ENCODE measurements at regions not wholly inside any gene's neighbourhood (a gene's known extent, or its start where the extent isn't known, plus 50 kb on each side); places are given as distances from the start of the nearest gene placed in this dataset.

DNA sequence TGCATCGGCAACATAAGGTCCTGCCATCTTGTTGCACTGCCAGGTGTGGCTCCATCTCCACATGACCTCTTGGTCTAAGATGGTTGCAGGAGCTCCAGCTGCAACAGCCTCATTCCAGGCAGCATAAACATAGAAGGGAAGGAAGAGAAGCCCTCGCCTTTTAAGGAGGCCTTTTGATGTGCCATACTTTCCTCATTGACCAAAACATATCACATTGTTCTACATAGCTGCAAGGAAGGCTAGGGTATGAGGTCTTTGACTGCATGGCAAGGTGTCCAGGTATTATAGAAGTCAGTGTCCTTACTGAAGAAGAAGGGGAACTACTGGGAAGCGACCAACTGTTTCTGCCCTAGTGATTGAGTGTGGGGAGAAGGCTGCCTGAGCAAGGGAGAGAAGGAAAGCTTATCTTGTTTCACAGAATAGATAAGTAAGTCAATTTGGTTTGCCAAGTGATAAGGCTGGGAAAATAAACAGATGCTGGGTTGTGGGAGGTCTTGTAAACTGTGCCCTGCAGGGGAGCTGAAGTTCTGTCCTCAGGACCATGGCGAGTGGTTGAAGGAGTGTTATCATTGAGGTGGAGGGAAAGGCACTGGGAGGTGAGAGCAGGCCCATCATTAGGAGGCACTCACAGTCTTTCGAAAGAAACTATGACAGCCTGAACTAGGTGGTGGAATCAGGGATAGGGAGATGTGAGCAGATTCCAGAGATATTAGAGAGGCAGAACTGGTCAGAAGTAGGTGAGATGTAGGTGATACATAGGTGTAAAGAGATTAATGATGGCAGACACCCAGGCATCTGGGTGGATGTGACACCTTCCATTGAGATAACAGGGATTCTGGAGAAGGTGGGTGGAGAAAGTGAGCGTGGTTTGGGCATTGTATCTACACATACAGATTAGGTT, 93.8 kb upstream of the IGF1R start:
- H3K4me3 ChIP-seq (ENCODE audit: low read length) = no peak overlapping the region
- TF ChIP-seq, protein P1, sequence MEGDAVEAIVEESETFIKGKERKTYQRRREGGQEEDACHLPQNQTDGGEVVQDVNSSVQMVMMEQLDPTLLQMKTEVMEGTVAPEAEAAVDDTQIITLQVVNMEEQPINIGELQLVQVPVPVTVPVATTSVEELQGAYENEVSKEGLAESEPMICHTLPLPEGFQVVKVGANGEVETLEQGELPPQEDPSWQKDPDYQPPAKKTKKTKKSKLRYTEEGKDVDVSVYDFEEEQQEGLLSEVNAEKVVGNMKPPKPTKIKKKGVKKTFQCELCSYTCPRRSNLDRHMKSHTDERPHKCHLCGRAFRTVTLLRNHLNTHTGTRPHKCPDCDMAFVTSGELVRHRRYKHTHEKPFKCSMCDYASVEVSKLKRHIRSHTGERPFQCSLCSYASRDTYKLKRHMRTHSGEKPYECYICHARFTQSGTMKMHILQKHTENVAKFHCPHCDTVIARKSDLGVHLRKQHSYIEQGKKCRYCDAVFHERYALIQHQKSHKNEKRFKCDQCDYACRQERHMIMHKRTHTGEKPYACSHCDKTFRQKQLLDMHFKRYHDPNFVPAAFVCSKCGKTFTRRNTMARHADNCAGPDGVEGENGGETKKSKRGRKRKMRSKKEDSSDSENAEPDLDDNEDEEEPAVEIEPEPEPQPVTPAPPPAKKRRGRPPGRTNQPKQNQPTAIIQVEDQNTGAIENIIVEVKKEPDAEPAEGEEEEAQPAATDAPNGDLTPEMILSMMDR (conservative IDR thresholded peaks at IDR 0.05; ENCODE audit: low read depth, low read length) = no peak
- DNase-seq (ENCODE audit: low read depth) = no peak

DNA sequence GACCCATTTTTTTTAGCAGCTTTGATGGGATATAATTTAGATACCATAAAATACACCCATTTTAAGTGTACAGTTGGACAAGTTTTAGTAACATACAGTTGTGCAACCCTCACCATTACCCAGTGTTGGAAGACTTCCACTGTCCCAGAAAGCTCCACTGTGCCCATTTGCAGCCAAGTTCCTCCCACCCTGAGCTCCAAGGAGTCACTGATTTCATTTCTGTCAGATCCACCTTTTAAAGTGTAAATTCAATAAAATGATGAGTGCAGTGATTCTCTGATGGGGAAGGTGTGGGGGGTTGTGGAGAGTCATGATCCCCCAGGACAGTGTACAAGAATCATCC, 93.2 kb upstream of the IGF1R start:
- DNase-seq (ENCODE audit: low read depth) = no peak
- H3K4me3 ChIP-seq (ENCODE audit: low read length) = no peak overlapping the region
- TF ChIP-seq, protein P1 (conservative IDR thresholded peaks at IDR 0.05; ENCODE audit: low read depth, low read length) = no peak

DNA sequence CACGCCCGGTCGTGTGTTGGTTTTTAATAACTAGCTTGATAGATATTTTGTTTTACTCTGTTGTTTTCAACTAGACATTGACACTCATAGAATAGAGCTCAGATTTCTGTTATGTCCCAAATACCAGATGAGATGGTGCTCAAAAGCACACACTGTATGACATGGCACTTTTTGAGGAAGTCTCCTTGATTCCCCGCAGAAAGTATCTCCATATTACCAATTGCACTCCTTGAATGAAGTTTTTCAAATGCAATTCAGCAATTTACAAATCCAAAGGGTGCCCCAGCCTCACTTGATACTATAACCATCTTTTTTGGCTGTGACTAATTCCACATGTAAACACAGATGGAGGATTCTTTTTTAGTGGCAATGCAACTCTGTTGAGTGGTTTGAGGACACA, 92.0 kb upstream of the IGF1R start:
- TF ChIP-seq, protein P1 (conservative IDR thresholded peaks at IDR 0.05; ENCODE audit: low read depth, low read length) = no peak
- H3K4me3 ChIP-seq (ENCODE audit: low read length) = no peak overlapping the region
- DNase-seq (ENCODE audit: low read depth) = no peak

DNA sequence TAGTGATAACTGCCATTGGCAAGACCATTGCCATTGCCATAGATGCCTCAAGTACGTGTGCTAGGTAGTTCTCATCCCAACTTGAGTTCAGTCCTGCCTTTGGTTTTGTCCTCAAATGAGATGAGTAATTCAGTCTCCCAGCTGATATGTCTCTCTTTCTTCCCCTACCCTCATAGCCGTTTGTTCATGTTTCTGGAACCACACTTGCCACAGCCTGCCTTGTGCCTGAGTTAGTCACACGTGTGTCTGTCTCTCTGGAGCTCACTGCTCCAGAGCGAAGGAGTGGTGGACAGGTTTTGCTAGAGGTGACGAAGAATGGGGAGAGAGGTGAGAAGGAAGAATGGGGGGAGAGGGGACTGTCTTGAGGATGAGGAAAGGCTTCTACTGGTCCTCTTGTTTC, 88.0 kb upstream of the IGF1R start:
- TF ChIP-seq, protein P1 (conservative IDR thresholded peaks at IDR 0.05; ENCODE audit: low read depth, low read length) = no peak

DNA sequence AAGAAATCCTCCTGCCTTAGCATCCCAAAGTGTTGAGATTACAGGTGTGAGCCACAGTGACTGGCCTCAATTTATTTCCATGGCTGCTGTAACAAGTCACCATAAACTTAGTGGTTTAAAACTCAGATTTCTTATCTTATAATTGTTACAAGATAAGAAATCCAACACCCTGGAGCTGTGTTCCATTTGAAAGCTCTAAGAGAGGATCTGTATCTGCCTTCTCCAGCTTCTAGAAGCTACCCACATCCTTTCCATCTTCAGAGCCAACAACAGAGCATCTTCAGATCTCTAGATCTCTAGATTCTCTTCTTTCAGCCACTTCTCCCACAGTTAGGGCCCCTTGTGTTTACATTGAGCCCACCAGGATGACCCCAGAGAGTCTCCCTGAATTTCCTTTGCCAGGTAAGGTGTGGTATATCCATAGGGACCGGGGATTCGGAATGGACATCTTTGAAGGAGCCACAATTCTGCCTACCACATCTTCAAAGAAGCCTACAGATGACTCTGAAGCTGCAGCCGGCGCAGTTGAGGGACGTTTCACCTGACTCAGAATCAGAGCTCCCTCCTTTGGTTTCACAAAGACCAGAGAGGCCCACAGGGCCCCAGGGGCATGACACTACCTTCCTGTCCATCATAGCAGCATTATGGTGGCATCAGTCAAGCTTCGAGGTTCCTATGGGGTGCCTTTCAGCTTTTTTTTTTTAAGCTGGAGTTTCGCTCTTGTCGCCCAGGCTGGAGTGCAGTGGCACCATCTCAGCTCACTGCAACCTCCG, 87.0 kb upstream of the IGF1R start:
- TF ChIP-seq, protein P1 (conservative IDR thresholded peaks at IDR 0.05; ENCODE audit: low read depth, low read length) = no peak
- DNase-seq (ENCODE audit: low read depth) = no peak
- H3K4me3 ChIP-seq (ENCODE audit: low read length) = no peak overlapping the region

More for the DNA sequence above, 88.0 kb upstream of the IGF1R start:
- DNase-seq (ENCODE audit: low read depth) = no peak
- H3K4me3 ChIP-seq (ENCODE audit: low read length) = no peak overlapping the region

DNA sequence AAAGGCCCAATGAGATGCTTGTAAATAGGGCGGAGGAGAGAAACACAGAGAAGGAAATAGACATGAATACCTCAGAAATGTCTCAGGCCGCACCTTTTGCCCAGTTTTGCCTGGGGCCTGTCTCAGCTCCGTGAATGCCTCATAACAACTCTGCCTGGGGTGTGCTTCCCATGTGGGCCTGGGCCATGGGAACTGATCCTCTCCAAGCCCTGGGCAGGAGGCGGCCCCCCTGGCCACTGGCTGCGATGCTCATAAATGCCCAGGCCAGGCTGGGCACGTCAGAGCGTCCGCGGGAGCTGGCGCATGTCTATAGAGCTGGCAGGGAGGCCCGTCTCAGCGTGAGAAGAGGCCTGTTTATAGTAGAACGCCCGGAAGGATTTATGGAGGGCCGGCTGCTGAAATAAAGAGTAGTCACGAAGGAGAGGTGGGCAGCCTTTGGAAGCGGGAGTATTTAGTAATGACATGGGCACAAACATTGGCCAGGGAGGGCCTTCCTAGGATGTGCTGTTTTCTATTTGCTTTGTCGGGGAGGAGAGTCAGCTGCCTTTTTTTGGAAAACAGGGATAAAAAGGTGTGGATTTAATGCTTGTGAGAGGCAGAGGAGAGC, 85.9 kb upstream of the IGF1R start:
- DNase-seq (ENCODE audit: low read depth) = no peak
- no peak overlapping the region for H3K4me3 ChIP-seq (ENCODE audit: low read length)
- TF ChIP-seq, protein P1 (conservative IDR thresholded peaks at IDR 0.05; ENCODE audit: low read depth, low read length) = no peak

All from retinal pigment epithelial cell (primary cell).